ENCODE measurements at regions not wholly inside any gene's neighbourhood (a gene's known extent, or its start where the extent isn't known, plus 50 kb on each side); places are given as distances from the start of the nearest gene placed in this dataset.
"Not testable (repeated sequence)": the region's sequence is repeated elsewhere in the genome, so short reads cannot be mapped to it uniquely, and the experiment has no call there.

GRCh38 chr4:163245044-163245728, 78.5 kb upstream of the NAF1 start:
- no peak overlapping the region for H3K4me3 ChIP-seq
- H3K36me3 ChIP-seq = no peaks in the 10 kb centered on the region
- peaks cover 0 to 4% of the 10 kb centered on the region in 2 donors for H3K9me3 ChIP-seq
- no peak for DNase-seq (ENCODE audit: low spot score in 2 of 2)
- TF ChIP-seq POLR2AphosphoS5 (IDR thresholded peaks at IDR 0.05) (no peak), POLR2A (IDR thresholded peaks at IDR 0.05) (no peak), CTCF (IDR thresholded peaks at IDR 0.05) (no peak)
- no peak overlapping the region for H3K27ac ChIP-seq
- no peaks in the 10 kb centered on the region for H3K27me3 ChIP-seq
- H3K4me1 ChIP-seq = no peaks in the 10 kb centered on the region
- intact Hi-C loops (cut with DNase I; ENCODE audit: low total_unique reads) = no loop called here

GRCh38 chr4:163243297-163243981, 76.7 kb upstream of the NAF1 start:
- Histone ChIP-seq H3K4me3 (no peak overlapping the region), H3K9me3 (no peaks in the 10 kb centered on the region), H3K4me1 (no peaks in the 10 kb centered on the region), H3K36me3 (no peaks in the 10 kb centered on the region), H3K27me3 (no peaks in the 10 kb centered on the region), H3K27ac (no peak overlapping the region)
- intact Hi-C loops (cut with DNase I; ENCODE audit: low total_unique reads) = no loop called here
- TF ChIP-seq CTCF (IDR thresholded peaks at IDR 0.05) = no peak
- no peak for TF ChIP-seq POLR2AphosphoS5 (IDR thresholded peaks at IDR 0.05)
- no peak for TF ChIP-seq POLR2A (IDR thresholded peaks at IDR 0.05)
- no peak for DNase-seq (ENCODE audit: low spot score in 2 of 2)

- Histone ChIP-seq H3K27ac (no peak overlapping the region), H3K27me3 (no peaks in the 10 kb centered on the region), H3K9me3 (peaks cover 7 to 15% of the 10 kb centered on the region in 2 donors), H3K4me1 (no peaks in the 10 kb centered on the region), H3K36me3 (no peaks in the 10 kb centered on the region), H3K4me3 (no peak overlapping the region)
- intact Hi-C loops (cut with DNase I; ENCODE audit: low total_unique reads) = no loop called here
- TF ChIP-seq POLR2A (IDR thresholded peaks at IDR 0.05) (no peak), CTCF (IDR thresholded peaks at IDR 0.05) (no peak), POLR2AphosphoS5 (IDR thresholded peaks at IDR 0.05) (no peak)
- DNase-seq (ENCODE audit: low spot score in 2 of 2) = no peak
Observed at GRCh38 chr4:163237856-163238255, 71.2 kb upstream of the NAF1 start.

- H3K4me1 ChIP-seq; H3K27me3 ChIP-seq; DNase-seq (ENCODE audit: low spot score in 2 of 2); H3K36me3 ChIP-seq; intact Hi-C loops (cut with DNase I; ENCODE audit: low total_unique reads); H3K4me3 ChIP-seq; H3K27ac ChIP-seq: not testable (repeated sequence)
- H3K9me3 ChIP-seq = peaks cover 7 to 15% of the 10 kb centered on the region in 2 donors
Observed at GRCh38 chr4:163236389-163236788, 69.7 kb upstream of the NAF1 start.

- H3K27ac ChIP-seq = no peak overlapping the region
- intact Hi-C loops (cut with DNase I; ENCODE audit: low total_unique reads) = no loop called here
- TF ChIP-seq CTCF (IDR thresholded peaks at IDR 0.05) (no peak), POLR2AphosphoS5 (IDR thresholded peaks at IDR 0.05) (no peak)
- H3K4me3 ChIP-seq = no peak overlapping the region
- peaks cover 7 to 15% of the 10 kb centered on the region in 2 donors for H3K9me3 ChIP-seq
- H3K4me1 ChIP-seq = no peaks in the 10 kb centered on the region
- DNase-seq (ENCODE audit: low spot score in 2 of 2) = no peak
- no peaks in the 10 kb centered on the region for H3K36me3 ChIP-seq
- no peaks in the 10 kb centered on the region for H3K27me3 ChIP-seq
Observed at GRCh38 chr4:163233321-163233720, 66.6 kb upstream of the NAF1 start.

All from breast epithelium (tissue), 4 donors.